ENCODE measurements at regions not wholly inside any gene's neighbourhood (a gene's known extent, or its start where the extent isn't known, plus 50 kb on each side); places are given as distances from the start of the nearest gene placed in this dataset.

- no peaks in the 10 kb centered on the region for H3K36me3 ChIP-seq (replicated peaks; ENCODE audit: insufficient read depth, low read length)
- no peaks in the 10 kb centered on the region for H3K4me1 ChIP-seq (ENCODE audit: low read length)
- no peak overlapping the region for H3K27ac ChIP-seq (ENCODE audit: low read length)
- no peaks in the 10 kb centered on the region for H3F3A ChIP-seq (ENCODE audit: insufficient read depth, low read length)
- H4K20me1 ChIP-seq (ENCODE audit: insufficient read depth, low read length), result no peaks in the 10 kb centered on the region
- H3K9me2 ChIP-seq (replicated peaks; ENCODE audit: insufficient read depth, low read length), result no peaks in the 10 kb centered on the region
- DNase-seq, result no peak
- H3K4me3 ChIP-seq (ENCODE audit: low read length), result no peak overlapping the region
- H2AFZ ChIP-seq (ENCODE audit: low read length), result no peak overlapping the region
- no peaks in the 10 kb centered on the region for H3K27me3 ChIP-seq (replicated peaks; ENCODE audit: insufficient read depth, low read length)
- H3K9me3 ChIP-seq (replicated peaks; ENCODE audit: insufficient read depth, low read length), result no peaks in the 10 kb centered on the region
- no peak overlapping the region for H3K4me2 ChIP-seq (ENCODE audit: low read depth, low read length)
- H3K79me2 ChIP-seq (ENCODE audit: low read length), result no peaks in the 10 kb centered on the region
- no peak overlapping the region for H3K9ac ChIP-seq (ENCODE audit: low read length)
- TF ChIP-seq EZH2phosphoT487 (IDR thresholded peaks at IDR 0.05; ENCODE audit: low read length) (no peak), EZH2 (optimal IDR thresholded peaks at IDR 0.05; ENCODE audit: low read depth, low read length) (no peak)
- TF ChIP-seq, protein P1, sequence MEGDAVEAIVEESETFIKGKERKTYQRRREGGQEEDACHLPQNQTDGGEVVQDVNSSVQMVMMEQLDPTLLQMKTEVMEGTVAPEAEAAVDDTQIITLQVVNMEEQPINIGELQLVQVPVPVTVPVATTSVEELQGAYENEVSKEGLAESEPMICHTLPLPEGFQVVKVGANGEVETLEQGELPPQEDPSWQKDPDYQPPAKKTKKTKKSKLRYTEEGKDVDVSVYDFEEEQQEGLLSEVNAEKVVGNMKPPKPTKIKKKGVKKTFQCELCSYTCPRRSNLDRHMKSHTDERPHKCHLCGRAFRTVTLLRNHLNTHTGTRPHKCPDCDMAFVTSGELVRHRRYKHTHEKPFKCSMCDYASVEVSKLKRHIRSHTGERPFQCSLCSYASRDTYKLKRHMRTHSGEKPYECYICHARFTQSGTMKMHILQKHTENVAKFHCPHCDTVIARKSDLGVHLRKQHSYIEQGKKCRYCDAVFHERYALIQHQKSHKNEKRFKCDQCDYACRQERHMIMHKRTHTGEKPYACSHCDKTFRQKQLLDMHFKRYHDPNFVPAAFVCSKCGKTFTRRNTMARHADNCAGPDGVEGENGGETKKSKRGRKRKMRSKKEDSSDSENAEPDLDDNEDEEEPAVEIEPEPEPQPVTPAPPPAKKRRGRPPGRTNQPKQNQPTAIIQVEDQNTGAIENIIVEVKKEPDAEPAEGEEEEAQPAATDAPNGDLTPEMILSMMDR (IDR thresholded peaks at IDR 0.05; ENCODE audit: low read length), result no peak
Measured at GRCh38 chr6:139982652-139983295, 608.3 kb upstream of the CITED2 start.

DNA sequence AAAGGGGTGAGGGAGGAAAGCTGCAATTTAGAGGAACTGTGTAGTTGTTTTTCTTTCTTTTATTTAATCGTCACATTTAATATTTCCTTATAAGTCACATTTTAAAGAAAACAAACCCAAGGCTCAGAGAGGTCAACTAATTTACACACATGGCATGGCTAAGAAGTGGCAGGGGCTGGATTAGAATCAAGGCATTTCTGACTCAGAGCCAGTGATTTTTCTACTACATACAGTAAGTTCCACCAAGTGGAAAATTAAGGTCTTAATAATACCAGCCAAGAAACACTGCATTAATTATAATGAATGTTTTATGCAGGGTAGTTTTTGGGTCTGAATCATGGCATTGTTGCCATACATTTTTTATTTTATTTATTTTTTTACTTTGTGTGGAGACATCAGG is 607.7 kb upstream of the CITED2 start:
- no peak for DNase-seq
- no peaks in the 10 kb centered on the region for H3K4me1 ChIP-seq (ENCODE audit: low read length)
- no peaks in the 10 kb centered on the region for H3K27me3 ChIP-seq (replicated peaks; ENCODE audit: insufficient read depth, low read length)
- H3K27ac ChIP-seq (ENCODE audit: low read length), result no peak overlapping the region
- H4K20me1 ChIP-seq (ENCODE audit: insufficient read depth, low read length), result no peaks in the 10 kb centered on the region
- no peak overlapping the region for H3K9ac ChIP-seq (ENCODE audit: low read length)
- no peak overlapping the region for H3K4me3 ChIP-seq (ENCODE audit: low read length)
- H3F3A ChIP-seq (ENCODE audit: insufficient read depth, low read length), result no peaks in the 10 kb centered on the region
- no peak overlapping the region for H3K4me2 ChIP-seq (ENCODE audit: low read depth, low read length)
- H2AFZ ChIP-seq (ENCODE audit: low read length), result no peak overlapping the region
- no peaks in the 10 kb centered on the region for H3K9me2 ChIP-seq (replicated peaks; ENCODE audit: insufficient read depth, low read length)
- H3K36me3 ChIP-seq (replicated peaks; ENCODE audit: insufficient read depth, low read length), result no peaks in the 10 kb centered on the region
- H3K9me3 ChIP-seq (replicated peaks; ENCODE audit: insufficient read depth, low read length), result no peaks in the 10 kb centered on the region
- TF ChIP-seq EZH2 (optimal IDR thresholded peaks at IDR 0.05; ENCODE audit: low read depth, low read length), result no peak
- TF ChIP-seq, protein P1 (IDR thresholded peaks at IDR 0.05; ENCODE audit: low read length), result no peak
- TF ChIP-seq EZH2phosphoT487 (IDR thresholded peaks at IDR 0.05; ENCODE audit: low read length), result no peak
- no peaks in the 10 kb centered on the region for H3K79me2 ChIP-seq (ENCODE audit: low read length)

GRCh38 chr6:139981768-139982181 is 607.3 kb upstream of the CITED2 start:
- Histone ChIP-seq H3K4me2 (ENCODE audit: low read depth, low read length) (no peak overlapping the region), H3K9me2 (replicated peaks; ENCODE audit: insufficient read depth, low read length) (no peaks in the 10 kb centered on the region), H3K27me3 (replicated peaks; ENCODE audit: insufficient read depth, low read length) (no peaks in the 10 kb centered on the region), H3K9ac (ENCODE audit: low read length) (no peak overlapping the region), H3K27ac (ENCODE audit: low read length) (no peak overlapping the region), H2AFZ (ENCODE audit: low read length) (no peak overlapping the region), H3F3A (ENCODE audit: insufficient read depth, low read length) (no peaks in the 10 kb centered on the region), H3K4me3 (ENCODE audit: low read length) (no peak overlapping the region), H3K9me3 (replicated peaks; ENCODE audit: insufficient read depth, low read length) (no peaks in the 10 kb centered on the region), H3K36me3 (replicated peaks; ENCODE audit: insufficient read depth, low read length) (no peaks in the 10 kb centered on the region), H3K79me2 (ENCODE audit: low read length) (no peaks in the 10 kb centered on the region), H3K4me1 (ENCODE audit: low read length) (no peaks in the 10 kb centered on the region), H4K20me1 (ENCODE audit: insufficient read depth, low read length) (no peaks in the 10 kb centered on the region)
- TF ChIP-seq EZH2phosphoT487 (IDR thresholded peaks at IDR 0.05; ENCODE audit: low read length), result no peak
- TF ChIP-seq EZH2 (optimal IDR thresholded peaks at IDR 0.05; ENCODE audit: low read depth, low read length), result no peak
- TF ChIP-seq, protein P1 (IDR thresholded peaks at IDR 0.05; ENCODE audit: low read length), result no peak
- DNase-seq, result no peak
